ENCODE measurements at regions not wholly inside any gene's neighbourhood (a gene's known extent, or its start where the extent isn't known, plus 50 kb on each side); places are given as distances from the start of the nearest gene placed in this dataset.

GRCh38 chr16:63066552-63066951 is 1030.3 kb upstream of the CDH8 start:
- TF ChIP-seq, protein P1, sequence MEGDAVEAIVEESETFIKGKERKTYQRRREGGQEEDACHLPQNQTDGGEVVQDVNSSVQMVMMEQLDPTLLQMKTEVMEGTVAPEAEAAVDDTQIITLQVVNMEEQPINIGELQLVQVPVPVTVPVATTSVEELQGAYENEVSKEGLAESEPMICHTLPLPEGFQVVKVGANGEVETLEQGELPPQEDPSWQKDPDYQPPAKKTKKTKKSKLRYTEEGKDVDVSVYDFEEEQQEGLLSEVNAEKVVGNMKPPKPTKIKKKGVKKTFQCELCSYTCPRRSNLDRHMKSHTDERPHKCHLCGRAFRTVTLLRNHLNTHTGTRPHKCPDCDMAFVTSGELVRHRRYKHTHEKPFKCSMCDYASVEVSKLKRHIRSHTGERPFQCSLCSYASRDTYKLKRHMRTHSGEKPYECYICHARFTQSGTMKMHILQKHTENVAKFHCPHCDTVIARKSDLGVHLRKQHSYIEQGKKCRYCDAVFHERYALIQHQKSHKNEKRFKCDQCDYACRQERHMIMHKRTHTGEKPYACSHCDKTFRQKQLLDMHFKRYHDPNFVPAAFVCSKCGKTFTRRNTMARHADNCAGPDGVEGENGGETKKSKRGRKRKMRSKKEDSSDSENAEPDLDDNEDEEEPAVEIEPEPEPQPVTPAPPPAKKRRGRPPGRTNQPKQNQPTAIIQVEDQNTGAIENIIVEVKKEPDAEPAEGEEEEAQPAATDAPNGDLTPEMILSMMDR (IDR thresholded peaks at IDR 0.05; ENCODE audit: borderline replicate concordance, insufficient read depth, low read depth, low read length), result no peak

DNA sequence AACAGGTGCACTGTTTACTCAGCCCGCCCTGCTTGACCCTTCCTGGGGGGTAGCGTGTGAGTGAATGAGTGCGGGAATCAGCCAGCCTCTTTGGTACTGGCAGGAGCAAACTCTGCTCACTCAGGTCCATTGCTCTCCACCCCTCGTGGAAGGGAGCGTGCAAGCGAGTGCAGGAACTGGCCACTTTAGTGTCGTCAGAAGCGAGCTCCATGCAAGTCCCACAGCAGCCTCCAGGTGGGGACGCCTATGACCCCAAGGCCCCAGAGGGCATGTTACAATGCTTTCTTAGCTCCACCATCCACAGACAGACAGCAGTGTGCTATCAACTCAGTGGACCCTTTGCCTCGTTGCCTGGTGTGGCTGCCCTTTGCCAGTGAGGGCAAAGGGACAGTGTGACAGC is 1025.1 kb upstream of the CDH8 start:
- H3K4me3 ChIP-seq (ENCODE audit: low read depth, low read length), result no peak overlapping the region
- TF ChIP-seq, protein P1 (IDR thresholded peaks at IDR 0.05; ENCODE audit: borderline replicate concordance, insufficient read depth, low read depth, low read length), result no peak

More at GRCh38 chr16:63066552-63066951, 1030.3 kb upstream of the CDH8 start:
- H3K4me3 ChIP-seq (ENCODE audit: low read depth, low read length), result no peak overlapping the region

DNA sequence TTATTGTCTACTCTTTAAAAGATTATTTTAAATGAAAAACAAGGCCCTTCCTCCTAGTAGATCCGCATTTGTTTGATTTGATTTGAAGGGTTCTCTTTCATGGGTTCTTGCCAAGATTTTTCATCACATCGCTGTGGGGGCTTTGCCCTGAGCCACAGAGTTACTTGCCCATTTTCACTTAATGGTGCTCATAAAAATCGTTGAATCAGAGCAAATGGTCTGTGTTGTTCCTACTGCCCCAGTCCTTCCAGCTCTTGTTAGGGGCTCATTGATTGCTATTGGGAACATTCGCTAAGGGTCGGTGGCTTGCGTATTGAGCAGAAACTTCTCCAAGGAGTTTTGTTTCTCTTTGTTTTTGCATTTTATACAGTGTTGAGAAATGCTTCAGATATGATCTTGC is 1023.4 kb upstream of the CDH8 start:
- TF ChIP-seq, protein P1 (IDR thresholded peaks at IDR 0.05; ENCODE audit: borderline replicate concordance, insufficient read depth, low read depth, low read length), result no peak
- H3K4me3 ChIP-seq (ENCODE audit: low read depth, low read length), result no peak overlapping the region

- H3K4me3 ChIP-seq (ENCODE audit: low read depth, low read length), result no peak overlapping the region
- TF ChIP-seq, protein P1 (IDR thresholded peaks at IDR 0.05; ENCODE audit: borderline replicate concordance, insufficient read depth, low read depth, low read length), result no peak
Measured at GRCh38 chr16:63057341-63057740, 1021.1 kb upstream of the CDH8 start.

DNA sequence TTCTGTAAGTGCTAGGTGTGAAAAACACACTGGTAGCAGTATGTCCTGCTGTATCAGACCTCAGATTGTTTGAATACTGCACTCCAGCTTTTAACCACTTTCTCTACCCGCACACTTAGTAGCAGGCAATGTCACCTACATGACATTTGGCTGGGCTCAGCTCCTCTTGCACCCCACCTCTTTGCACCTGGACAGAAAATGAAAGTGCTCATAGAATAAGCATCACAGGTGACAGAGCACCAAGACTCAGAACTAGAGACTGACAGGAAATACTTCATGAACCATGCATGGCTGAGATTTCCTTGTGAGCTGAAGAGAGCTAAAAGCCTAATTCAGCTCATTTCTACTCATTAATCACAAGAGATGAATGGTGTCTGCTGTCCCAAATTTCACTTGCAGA is 1014.2 kb upstream of the CDH8 start:
- TF ChIP-seq, protein P1 (IDR thresholded peaks at IDR 0.05; ENCODE audit: borderline replicate concordance, insufficient read depth, low read depth, low read length), result no peak
- H3K4me3 ChIP-seq (ENCODE audit: low read depth, low read length), result no peak overlapping the region

DNA sequence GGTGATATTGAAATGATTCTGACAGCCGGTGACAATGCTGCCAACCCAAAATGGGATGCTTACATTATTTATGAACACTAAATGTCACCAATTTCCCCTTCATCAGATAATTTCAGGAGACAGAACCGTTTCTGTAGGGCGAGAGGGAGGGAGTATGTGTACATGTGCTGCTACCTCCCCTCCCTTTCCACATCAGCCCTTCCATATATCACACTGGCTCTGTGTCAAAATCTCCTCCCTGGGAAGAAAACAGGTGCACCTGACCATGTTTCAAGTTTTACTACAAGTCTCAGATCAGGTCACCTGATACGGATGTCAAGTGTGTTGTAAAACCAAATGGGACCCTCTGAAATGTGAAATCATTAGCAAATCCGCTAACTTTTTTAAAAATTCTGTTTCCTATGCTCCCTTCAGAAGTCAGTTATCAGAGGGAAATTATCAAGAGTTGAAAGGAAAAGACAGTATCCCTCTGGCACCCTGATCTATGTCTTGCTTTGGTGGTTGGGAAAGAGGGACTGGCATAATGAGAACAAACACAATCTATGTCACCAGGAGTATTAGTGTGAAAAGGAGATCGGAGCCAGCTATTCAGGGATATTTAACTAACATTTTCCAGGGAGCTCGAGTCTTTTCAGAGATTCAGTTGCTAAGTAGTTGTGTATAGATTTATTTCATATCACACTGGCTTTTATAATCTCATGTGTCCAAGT is 1002.3 kb upstream of the CDH8 start:
- no peak overlapping the region for H3K4me3 ChIP-seq (ENCODE audit: low read depth, low read length)
- TF ChIP-seq, protein P1 (IDR thresholded peaks at IDR 0.05; ENCODE audit: borderline replicate concordance, insufficient read depth, low read depth, low read length), result no peak

DNA sequence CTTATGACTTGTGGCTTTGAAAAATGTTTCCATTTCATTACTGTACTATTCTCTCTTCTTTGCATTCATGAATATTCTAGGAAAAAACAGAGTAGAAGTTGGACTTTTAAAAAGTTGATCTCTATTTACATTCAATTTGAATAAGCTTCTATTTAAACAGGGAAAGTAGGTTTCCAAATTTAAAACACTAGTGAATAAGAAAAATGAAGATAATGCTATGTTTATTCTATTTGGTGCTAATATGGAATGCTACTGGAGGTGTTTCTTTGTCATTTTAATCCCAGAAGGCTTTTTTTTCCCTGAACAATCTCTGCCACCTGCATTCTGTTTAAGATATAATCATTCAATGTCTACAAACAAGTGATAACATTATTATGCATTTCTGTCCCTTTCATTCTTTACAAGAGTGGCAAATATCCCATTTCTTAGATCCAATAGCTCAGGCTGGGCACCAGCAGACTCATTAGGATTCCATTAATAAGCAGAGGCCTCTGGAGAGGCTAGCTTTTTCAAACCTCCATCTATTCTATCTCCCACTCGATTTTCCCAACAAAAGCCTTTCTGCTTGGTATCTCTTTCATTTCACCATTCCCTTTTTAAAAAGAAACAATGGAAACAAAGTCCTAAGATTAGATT is 1001.6 kb upstream of the CDH8 start:
- no peak overlapping the region for H3K4me3 ChIP-seq (ENCODE audit: low read depth, low read length)
- TF ChIP-seq, protein P1 (IDR thresholded peaks at IDR 0.05; ENCODE audit: borderline replicate concordance, insufficient read depth, low read depth, low read length), result no peak

Data from GM12875 (cell line).